LNCaP clone FGC (cell line): ENCODE measurements at regions not wholly inside any gene's neighbourhood (a gene's known extent, or its start where the extent isn't known, plus 50 kb on each side); places are given as distances from the start of the nearest gene placed in this dataset.

Experiments
- DNase-seq: peaks from one replicate; pipeline ENCODE4 v3.0.0-alpha.2; 2011; ENCODE audit warnings: low read depth
- H3K4me3 ChIP-seq: 2 replicates; pipeline ENCODE4 v1.5.1; 2011; ENCODE audit warnings: mild to moderate bottlenecking, low read depth, low read length, control low read depth
- TF ChIP-seq, protein P1 (sequence below): IDR thresholded peaks from 2 replicates; pipeline ENCODE4 v1.5.1; 2012; ENCODE audit warnings: mild to moderate bottlenecking; ENCODE audit not compliant: control insufficient read depth, insufficient read depth; ENCODE audit errors: extremely low read depth

DNA sequence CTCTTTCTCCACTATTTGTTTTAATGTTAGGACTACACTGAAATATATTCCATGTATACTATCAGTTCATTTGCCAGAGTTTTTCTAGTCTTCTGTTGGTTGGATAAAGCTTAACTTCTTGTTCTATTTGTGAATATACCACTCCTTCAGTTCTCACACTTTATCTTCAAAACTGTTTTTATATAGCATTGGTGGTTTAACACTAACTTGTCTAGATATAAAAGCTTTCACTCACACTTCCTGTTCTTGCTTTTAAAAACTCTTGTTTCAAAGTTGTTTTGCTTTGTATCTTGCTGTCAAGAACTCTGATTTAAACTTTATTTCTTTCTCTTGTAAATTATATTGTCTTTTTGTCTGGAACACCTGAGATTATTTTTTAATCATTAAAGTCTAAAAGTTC is 226.8 kb upstream of the TENT5A start:
- TF ChIP-seq, protein P1, sequence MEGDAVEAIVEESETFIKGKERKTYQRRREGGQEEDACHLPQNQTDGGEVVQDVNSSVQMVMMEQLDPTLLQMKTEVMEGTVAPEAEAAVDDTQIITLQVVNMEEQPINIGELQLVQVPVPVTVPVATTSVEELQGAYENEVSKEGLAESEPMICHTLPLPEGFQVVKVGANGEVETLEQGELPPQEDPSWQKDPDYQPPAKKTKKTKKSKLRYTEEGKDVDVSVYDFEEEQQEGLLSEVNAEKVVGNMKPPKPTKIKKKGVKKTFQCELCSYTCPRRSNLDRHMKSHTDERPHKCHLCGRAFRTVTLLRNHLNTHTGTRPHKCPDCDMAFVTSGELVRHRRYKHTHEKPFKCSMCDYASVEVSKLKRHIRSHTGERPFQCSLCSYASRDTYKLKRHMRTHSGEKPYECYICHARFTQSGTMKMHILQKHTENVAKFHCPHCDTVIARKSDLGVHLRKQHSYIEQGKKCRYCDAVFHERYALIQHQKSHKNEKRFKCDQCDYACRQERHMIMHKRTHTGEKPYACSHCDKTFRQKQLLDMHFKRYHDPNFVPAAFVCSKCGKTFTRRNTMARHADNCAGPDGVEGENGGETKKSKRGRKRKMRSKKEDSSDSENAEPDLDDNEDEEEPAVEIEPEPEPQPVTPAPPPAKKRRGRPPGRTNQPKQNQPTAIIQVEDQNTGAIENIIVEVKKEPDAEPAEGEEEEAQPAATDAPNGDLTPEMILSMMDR = no peak
- no peak overlapping the region for H3K4me3 ChIP-seq
- no peak for DNase-seq

DNA sequence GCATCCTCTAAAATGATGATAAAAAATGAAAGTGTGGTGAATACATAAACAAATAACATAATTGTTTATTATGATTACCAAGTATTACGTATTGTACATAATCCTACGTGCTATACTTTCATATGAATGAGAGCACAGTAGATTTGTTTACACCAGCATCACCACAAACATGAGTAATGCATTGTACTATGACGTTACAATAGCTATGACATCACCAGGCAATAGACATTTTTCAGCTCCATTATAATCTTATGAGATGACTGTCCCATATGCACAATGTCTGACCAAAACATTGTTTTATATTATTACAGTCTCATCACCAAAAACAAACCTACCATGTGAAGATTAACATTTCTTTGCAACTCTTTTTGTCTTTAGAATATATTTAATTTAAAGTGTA is 225.7 kb upstream of the TENT5A start:
- no peak overlapping the region for H3K4me3 ChIP-seq

DNA sequence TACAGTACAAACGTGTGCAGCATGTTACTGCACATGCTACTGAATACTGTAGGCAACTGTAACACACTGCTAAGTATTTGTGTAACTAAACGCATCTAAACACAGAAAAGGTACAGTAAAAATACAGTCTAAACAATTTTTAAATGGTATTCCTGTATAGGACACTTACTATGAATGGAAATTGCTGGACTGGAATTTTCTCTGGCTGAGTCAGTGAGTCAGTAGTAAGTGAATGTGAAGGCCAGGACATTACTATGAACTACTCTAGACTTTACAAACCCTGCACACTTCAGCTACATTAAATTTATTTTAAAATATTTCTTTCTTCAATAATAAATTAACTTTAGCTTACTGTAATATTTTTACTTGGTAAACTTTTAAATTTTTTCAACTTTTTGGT is 225.0 kb upstream of the TENT5A start:
- no peak overlapping the region for H3K4me3 ChIP-seq
- TF ChIP-seq, protein P1 = no peak
- DNase-seq = no peak

More for the DNA sequence above, 225.7 kb upstream of the TENT5A start:
- no peak for DNase-seq
- TF ChIP-seq, protein P1 = no peak

DNA sequence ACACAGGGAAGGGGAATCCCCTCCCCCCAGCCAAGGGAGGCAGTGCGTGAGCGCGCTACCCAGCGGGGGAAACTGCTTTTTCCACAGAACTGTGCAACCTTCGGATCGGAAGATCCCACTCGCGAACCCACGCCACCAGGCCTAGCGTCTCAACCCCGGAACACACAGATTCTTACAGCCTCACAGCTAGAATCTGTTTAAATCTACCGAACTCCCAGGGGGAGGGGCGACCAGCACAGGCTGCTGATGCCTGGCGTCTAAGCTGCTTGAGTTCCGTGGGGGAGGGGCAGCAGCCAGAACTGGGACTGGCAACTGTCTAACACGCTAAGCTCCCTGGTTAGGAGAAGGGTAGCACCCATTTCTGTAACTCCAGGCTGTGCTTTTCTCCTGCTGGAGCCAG is 217.3 kb upstream of the TENT5A start:
- TF ChIP-seq, protein P1 = no peak
- DNase-seq = no peak
- no peak overlapping the region for H3K4me3 ChIP-seq

DNA sequence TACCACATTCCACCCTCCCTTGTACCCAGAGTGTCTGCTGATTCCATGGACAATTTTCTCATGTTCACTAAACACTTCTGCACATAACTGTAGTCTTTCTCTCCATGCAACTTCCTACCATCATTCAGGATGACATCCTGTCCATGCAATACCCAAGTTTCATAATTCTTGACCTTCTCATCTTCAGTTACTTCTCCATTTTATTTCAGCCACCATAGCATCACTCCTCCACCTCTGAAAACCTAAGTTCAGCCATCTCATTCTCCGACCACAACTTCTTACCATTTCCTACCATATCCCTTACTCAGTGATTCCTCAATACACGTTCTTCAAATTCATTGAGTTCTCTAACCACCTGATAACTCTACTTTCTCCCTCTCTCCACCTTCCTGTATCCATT is 216.5 kb upstream of the TENT5A start:
- no peak overlapping the region for H3K4me3 ChIP-seq
- no peak for DNase-seq
- TF ChIP-seq, protein P1 = no peak

DNA sequence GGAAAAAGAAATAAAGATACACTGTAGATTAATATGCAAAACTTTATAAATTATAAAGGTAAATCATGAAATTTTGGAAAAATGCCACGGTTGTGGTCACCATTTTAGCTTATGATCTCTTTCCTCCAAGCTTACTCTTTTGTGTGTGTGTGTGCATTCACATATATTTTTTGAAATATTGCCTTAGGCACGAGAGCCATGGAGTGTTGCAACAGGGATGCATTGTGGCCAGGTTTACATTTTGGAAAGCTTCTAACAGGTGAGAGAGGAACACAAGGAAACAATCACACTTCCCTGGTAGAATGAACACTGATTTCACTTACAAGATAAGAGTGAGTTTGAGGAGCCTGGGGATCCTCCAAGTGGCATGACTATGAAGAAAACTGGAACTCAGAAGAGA is 214.5 kb upstream of the TENT5A start:
- TF ChIP-seq, protein P1 = no peak
- DNase-seq = no peak
- no peak overlapping the region for H3K4me3 ChIP-seq

DNA sequence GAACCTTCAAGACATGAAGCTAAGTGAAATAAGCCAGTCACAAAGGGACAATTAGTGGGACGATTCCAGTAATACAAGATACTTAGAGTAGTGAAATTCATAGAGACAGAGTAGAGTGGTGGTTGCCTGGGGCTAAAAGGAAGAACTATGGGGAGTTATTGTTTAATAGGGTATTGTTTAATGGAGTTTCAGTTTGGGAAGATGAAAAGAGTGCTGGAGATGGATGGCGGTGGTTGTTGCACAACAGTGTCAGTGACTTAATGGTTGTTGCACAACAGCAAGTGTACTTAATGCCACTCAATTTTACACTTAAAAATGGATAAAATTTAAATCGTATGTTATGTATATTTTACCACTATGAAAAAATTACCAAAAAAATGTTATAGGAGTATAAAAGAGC is 209.7 kb upstream of the TENT5A start:
- TF ChIP-seq, protein P1 = no peak
- no peak overlapping the region for H3K4me3 ChIP-seq
- no peak for DNase-seq
